Colonic mucosa (tissue), 4 donors: ENCODE measurements at regions not wholly inside any gene's neighbourhood (a gene's known extent, or its start where the extent isn't known, plus 50 kb on each side); places are given as distances from the start of the nearest gene placed in this dataset.

ENCODE experiments used
- DNase-seq: peaks from one replicate; pipeline ENCODE4 v3.0.0-alpha.2; 2020
- H3K27ac ChIP-seq: fragments of 200-600 bp; one replicate; pipeline ENCODE4 v1.8.0; 2021
- H3K27me3 ChIP-seq: fragments of 200-600 bp; one replicate; pipeline ENCODE4 v1.8.0; 2021
- H3K36me3 ChIP-seq: fragments of 200-600 bp; one replicate; pipeline ENCODE4 v1.8.0; 2021
- H3K4me1 ChIP-seq: fragments of 200-600 bp; one replicate; pipeline ENCODE4 v1.8.0; 2021; ENCODE audit warnings: mild to moderate bottlenecking
- H3K4me3 ChIP-seq: fragments of 200-600 bp; one replicate; pipeline ENCODE4 v1.8.0; 2021
- H3K9ac ChIP-seq, 2 donors: one replicate each; pipeline ENCODE4 v1.7.0; 2013; ENCODE audit warnings: control low read depth in 2 of 2, low read depth in 2 of 2, low read length in 2 of 2
- H3K9me3 ChIP-seq: fragments of 200-600 bp; one replicate; pipeline ENCODE4 v1.8.0; 2021
- intact Hi-C: fragments of 100-400 bp; cut with DNase I; formaldehyde crosslinking; loops from one replicate; pipeline ENCODE4 v1.14.1; 2022
- TF ChIP-seq, protein P1 (sequence below): fragments of 200-600 bp; IDR thresholded peaks from one replicate; pipeline ENCODE4 v1.8.0; 2022; ENCODE audit warnings: antibody characterized with exemption, mild to moderate bottlenecking
- donor health status: healthy.
- donor health status: DM: no; HTN: no; CAD: no.
- donor health status: DM: no; HTN: no; CAD: no.

DNA sequence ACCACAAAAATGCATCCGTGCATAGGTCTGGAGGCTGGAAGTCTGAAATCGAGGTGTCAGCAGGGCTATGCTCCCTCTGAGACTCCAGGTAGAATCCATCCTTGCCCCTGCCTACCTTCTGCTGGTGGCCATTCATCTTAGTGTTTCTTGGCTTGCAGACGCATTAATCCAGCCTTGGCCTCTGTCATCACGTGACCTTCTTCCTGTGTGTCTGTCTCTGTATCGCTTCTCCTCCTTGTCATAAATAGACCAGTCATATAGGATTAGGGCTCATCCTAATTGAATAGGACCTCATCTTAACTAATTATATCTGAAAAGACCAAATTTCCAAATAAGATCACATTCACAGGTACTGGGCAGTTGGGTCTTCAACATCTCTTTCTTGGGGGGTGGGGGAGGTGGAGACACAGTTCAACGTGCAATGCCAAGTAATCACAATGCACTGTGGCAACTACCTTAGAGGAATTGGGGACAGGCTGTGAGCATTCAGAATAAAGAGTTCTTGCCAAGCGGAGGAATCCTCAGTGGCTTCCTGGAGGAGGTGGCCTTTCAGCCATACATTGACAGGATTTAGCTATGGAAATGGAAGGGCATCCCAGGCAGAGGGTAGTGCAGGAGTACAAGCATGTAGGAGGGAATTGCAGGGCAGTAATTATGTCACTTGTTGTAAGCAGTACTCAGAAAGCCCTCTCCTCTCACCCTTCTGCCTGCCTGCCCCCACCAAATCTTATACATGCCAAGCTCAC lies 96.2 kb upstream of the SYT13 start:
- no peak for DNase-seq
- TF ChIP-seq, protein P1, sequence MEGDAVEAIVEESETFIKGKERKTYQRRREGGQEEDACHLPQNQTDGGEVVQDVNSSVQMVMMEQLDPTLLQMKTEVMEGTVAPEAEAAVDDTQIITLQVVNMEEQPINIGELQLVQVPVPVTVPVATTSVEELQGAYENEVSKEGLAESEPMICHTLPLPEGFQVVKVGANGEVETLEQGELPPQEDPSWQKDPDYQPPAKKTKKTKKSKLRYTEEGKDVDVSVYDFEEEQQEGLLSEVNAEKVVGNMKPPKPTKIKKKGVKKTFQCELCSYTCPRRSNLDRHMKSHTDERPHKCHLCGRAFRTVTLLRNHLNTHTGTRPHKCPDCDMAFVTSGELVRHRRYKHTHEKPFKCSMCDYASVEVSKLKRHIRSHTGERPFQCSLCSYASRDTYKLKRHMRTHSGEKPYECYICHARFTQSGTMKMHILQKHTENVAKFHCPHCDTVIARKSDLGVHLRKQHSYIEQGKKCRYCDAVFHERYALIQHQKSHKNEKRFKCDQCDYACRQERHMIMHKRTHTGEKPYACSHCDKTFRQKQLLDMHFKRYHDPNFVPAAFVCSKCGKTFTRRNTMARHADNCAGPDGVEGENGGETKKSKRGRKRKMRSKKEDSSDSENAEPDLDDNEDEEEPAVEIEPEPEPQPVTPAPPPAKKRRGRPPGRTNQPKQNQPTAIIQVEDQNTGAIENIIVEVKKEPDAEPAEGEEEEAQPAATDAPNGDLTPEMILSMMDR: no peak
- Histone ChIP-seq H3K4me3 (no peak overlapping the region), H3K36me3 (no peaks in the 10 kb centered on the region), H3K9ac (no peak overlapping the region), H3K27ac (no peak overlapping the region), H3K9me3 (no peaks in the 10 kb centered on the region), H3K27me3 (no peaks in the 10 kb centered on the region), H3K4me1 (no peaks in the 10 kb centered on the region)
- intact Hi-C loops: no loop called here

- Histone ChIP-seq H3K4me3 (no peak overlapping the region), H3K9me3 (no peaks in the 10 kb centered on the region), H3K9ac (no peak overlapping the region), H3K27ac (no peak overlapping the region), H3K36me3 (no peaks in the 10 kb centered on the region), H3K4me1 (no peaks in the 10 kb centered on the region), H3K27me3 (no peaks in the 10 kb centered on the region)
- no peak for DNase-seq
- intact Hi-C loops: no loop called here
- TF ChIP-seq, protein P1: no peak
Measured at GRCh38 chr11:45379162-45379863, 93.2 kb upstream of the SYT13 start.

DNA sequence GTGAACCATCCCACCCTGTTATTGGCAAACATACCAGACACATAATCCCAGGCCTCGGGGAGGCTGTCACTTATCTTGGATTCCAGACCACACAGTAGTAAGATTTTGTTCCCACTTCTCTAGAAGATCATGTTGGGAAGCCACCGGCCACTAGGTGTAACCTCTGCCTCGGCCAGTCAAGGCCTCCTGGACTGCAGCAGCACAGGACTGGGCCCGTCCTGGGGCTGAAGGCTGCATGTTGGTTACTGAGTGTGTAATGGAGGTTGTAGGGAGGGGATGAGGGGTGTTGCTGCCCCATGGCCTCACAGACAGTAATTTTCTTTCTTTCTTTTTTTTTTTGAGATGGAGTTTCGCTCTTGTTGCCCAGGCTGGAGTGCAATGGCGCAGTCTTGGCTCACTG lies 92.4 kb upstream of the SYT13 start:
- intact Hi-C loops: no loop called here
- no peaks in the 10 kb centered on the region for H3K4me1 ChIP-seq

DNA sequence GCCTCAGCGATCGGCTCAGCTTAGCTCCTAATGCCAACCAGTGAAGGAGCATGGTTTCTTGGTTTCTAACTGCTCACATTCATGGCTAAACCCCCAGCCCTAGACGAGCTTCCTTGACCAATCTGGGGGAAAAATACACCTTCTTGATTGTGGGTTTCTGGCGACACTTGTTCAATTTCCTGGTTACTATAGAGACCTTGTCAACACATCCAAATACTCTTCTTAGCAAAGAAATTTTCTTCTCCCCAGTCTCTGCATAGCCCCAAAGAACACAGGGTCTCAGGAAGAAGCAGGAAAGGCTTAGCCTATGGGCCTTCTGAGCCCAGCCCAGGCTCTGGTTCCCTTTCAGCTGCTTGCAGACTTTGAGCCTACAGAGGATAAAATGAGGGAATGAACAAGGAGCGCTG lies 88.5 kb upstream of the SYT13 start:
- TF ChIP-seq, protein P1: no peak
- Histone ChIP-seq H3K4me1 (no peaks in the 10 kb centered on the region), H3K27ac (no peak overlapping the region), H3K4me3 (no peak overlapping the region), H3K27me3 (no peaks in the 10 kb centered on the region), H3K9me3 (no peaks in the 10 kb centered on the region), H3K36me3 (no peaks in the 10 kb centered on the region), H3K9ac (no peak overlapping the region)
- intact Hi-C loops: no loop called here
- DNase-seq: no peak

More for the DNA sequence above, 92.4 kb upstream of the SYT13 start:
- Histone ChIP-seq H3K4me3 (no peak overlapping the region), H3K36me3 (no peaks in the 10 kb centered on the region), H3K9me3 (no peaks in the 10 kb centered on the region), H3K9ac (no peak overlapping the region), H3K27me3 (no peaks in the 10 kb centered on the region), H3K27ac (no peak overlapping the region)
- DNase-seq: no peak
- TF ChIP-seq, protein P1: no peak

- no peak overlapping the region for H3K9ac ChIP-seq
- intact Hi-C loops: no loop called here
- H3K4me3 ChIP-seq: no peak overlapping the region
- H3K27ac ChIP-seq: no peak overlapping the region
- H3K9me3 ChIP-seq: no peaks in the 10 kb centered on the region
- no peaks in the 10 kb centered on the region for H3K36me3 ChIP-seq
- TF ChIP-seq, protein P1: no peak
- no peak for DNase-seq
- no peaks in the 10 kb centered on the region for H3K4me1 ChIP-seq
- H3K27me3 ChIP-seq: no peaks in the 10 kb centered on the region
Measured at GRCh38 chr11:45374130-45374529, 88.0 kb upstream of the SYT13 start.
